Rectal smooth muscle tissue (tissue), 1 donor: ENCODE measurements at regions not wholly inside any gene's neighbourhood (a gene's known extent, or its start where the extent isn't known, plus 50 kb on each side); places are given as distances from the start of the nearest gene placed in this dataset.

Experiments
- H3K27ac ChIP-seq: one replicate; pipeline ENCODE4 v1.7.0; 2013; ENCODE audit warnings: low read depth, low read length, inconsistent platforms
- H3K27me3 ChIP-seq: one replicate; pipeline ENCODE4 v1.7.0; 2013; ENCODE audit warnings: low read length; ENCODE audit not compliant: control insufficient read depth, insufficient read depth
- H3K36me3 ChIP-seq: one replicate; pipeline ENCODE4 v1.7.0; 2013; ENCODE audit warnings: low read length; ENCODE audit not compliant: control insufficient read depth, insufficient read depth
- H3K4me1 ChIP-seq: one replicate; pipeline ENCODE4 v1.7.0; 2013; ENCODE audit warnings: low read length; ENCODE audit not compliant: control insufficient read depth, insufficient read depth
- H3K4me3 ChIP-seq: one replicate; pipeline ENCODE4 v1.7.0; 2013; ENCODE audit warnings: low read length
- H3K9ac ChIP-seq: one replicate; pipeline ENCODE4 v1.7.0; 2013; ENCODE audit warnings: low read length

DNA sequence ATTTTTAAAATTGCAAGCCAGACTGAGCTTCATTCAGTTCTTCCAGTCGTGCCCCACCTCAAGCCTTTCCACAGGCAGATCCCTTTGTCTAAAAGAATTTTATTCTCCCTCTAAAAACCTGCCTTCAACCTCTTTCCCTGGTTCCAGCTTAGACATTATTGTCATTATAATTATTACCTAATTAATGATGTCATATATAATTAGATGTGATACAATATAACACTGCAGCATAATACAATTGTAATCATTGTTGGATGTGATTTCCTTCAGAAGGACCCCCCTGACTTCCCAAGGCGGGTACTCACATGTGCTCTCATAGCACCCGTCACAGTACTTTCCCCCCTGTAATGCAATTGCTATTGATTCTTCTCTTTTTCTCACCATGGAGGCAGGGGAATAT lies 88.6 kb downstream of the GPAM start:
- Histone ChIP-seq H3K36me3 (no peaks in the 10 kb centered on the region), H3K27ac (no peak overlapping the region), H3K4me1 (no peaks in the 10 kb centered on the region)

DNA sequence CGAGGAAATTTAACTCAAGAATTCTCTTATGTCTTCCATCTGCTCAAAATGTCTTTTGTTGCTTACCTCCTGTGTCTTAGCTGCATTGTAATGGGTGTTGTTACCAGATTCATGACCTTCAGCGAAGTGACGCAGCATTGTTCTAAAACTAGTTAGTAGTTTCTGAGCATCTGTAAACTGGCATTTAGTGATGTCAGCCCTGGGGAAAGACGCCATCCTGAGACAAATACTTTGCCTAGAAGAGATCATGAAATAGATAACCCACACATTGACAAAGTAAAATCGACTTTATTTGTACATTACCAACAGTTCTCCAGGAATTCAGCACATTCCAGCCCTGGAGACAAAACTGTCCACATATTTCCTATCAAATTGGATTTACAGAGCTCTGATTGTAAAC lies 87.8 kb downstream of the GPAM start:
- H3K27me3 ChIP-seq = no peaks in the 10 kb centered on the region
- H3K36me3 ChIP-seq = no peaks in the 10 kb centered on the region
- no peak overlapping the region for H3K9ac ChIP-seq
- H3K4me1 ChIP-seq = no peaks in the 10 kb centered on the region
- H3K4me3 ChIP-seq = no peak overlapping the region
- no peak overlapping the region for H3K27ac ChIP-seq

More for the DNA sequence above, 88.6 kb downstream of the GPAM start:
- no peaks in the 10 kb centered on the region for H3K27me3 ChIP-seq
- H3K4me3 ChIP-seq = no peak overlapping the region
- H3K9ac ChIP-seq = no peak overlapping the region

DNA sequence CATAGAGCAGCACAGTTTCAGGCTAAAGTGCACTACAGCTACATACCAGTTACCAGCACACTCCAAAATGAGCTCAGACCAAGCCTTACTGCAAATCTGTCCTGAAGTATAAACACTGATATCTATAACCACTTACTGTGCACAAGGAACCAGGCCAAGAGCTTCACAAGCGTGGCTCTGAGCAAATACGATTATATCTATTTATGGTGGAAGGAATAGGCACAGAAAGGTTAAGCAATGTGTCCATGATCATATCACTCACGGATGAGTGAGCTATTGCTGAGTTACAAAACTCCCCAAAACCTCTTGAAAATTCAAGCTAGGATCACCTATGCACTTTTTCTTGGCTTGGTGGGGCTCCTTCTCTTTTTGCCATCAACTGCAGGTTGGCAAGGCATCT lies 84.9 kb downstream of the GPAM start:
- Histone ChIP-seq H3K9ac (no peak overlapping the region), H3K4me1 (no peaks in the 10 kb centered on the region), H3K27me3 (no peaks in the 10 kb centered on the region), H3K27ac (no peak overlapping the region), H3K4me3 (no peak overlapping the region), H3K36me3 (no peaks in the 10 kb centered on the region)
